GM18951 (cell line): ENCODE measurements at regions not wholly inside any gene's neighbourhood (a gene's known extent, or its start where the extent isn't known, plus 50 kb on each side); places are given as distances from the start of the nearest gene placed in this dataset.

Experiments used
- POLR2A ChIP-seq: IDR thresholded peaks from 4 replicates; pipeline ENCODE4 v1.6.1; 2011; ENCODE audit warnings: mild to moderate bottlenecking; ENCODE audit not compliant: insufficient read length, insufficient read depth; ENCODE audit errors: extremely low read depth
- in situ Hi-C: fragments of 300-500 bp; cut with MboI; formaldehyde crosslinking; loops from one replicate; pipeline ENCODE4 v1.12.0; 2022; ENCODE audit warnings: low sequenced_read_pairs, mixed read lengths, inconsistent platforms; ENCODE audit not compliant: unreplicated experiment

GRCh38 chr15:98384328-98385029 lies 263.9 kb upstream of the IGF1R start:
- TF ChIP-seq POLR2A = no peak
- in situ Hi-C loops = no loop called here

GRCh38 chr15:98385752-98386381 lies 262.5 kb upstream of the IGF1R start:
- no peak for TF ChIP-seq POLR2A
- in situ Hi-C loops = no loop called here

DNA sequence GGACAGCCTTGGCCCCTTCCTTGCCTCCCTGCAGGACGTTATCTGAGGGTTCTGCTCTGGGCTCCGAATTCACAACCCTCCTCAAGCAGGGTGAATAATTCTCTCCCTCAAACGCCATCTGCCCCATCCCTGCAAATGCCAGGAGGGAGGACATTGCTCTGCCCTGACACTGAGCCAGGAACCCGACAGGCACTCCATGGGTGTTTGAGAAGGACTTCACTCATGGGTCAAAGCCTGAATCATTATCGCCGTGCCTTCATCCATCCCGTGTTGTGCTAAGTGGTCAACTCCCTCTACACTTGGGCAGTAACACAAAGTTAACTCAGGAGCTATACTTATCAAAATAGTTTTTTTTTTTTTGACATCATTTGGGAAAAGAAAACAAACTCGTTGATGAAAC lies 261.8 kb upstream of the IGF1R start:
- in situ Hi-C loops = no loop called here
- no peak for TF ChIP-seq POLR2A

- no peak for TF ChIP-seq POLR2A
- in situ Hi-C loops = no loop called here
Observed at GRCh38 chr15:98387866-98388265, 260.5 kb upstream of the IGF1R start.

DNA sequence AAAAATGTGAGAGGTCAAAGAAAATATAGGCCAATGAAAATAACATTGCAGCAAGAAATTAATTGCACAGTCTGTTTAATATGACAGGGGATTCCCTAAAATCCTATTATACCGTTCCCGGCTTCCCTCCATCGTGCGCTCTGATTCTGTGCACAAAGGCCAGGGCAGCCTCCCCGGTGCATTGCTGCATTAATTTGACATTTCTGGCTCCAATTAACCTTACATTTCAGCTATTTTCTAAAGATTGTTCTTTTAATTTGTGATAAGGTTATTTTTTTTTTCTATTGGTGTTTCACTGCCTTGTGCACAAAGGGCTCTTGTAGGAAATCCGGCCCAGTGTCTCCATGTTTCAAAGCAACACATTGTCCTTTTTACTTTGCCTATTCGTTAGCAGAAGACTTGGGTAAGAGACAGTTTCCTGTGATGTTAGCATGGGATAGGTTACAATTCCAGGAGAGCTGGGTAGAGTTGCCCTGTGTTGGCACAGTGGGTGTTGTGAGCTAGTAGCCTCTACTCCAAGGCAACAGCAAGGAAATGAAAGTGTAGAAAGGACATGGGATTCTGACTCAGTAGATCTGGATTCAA lies 257.3 kb upstream of the IGF1R start:
- TF ChIP-seq POLR2A = no peak
- in situ Hi-C loops = no loop called here

DNA sequence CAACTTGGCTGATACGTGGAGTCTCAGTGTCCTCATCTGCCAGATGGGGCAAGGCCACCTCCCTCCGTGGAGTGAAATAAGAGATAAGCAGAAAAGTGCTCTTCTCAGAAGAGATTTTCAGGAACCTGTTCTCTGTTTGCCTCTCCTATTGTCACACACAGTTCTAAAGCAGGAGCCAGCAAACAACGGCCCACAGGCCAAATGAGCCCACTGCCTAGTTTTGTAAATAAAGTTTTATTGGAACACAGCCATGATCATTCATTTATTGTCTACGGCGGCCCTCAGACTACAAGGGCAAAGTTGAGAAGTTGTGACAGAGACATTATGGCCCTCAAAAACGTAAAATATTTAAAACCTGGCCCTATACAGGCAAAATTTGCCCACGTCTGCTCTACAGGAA lies 256.8 kb upstream of the IGF1R start:
- no peak for TF ChIP-seq POLR2A
- in situ Hi-C loops = no loop called here

- in situ Hi-C loops = no loop called here
- TF ChIP-seq POLR2A = no peak
Observed at GRCh38 chr15:98393471-98393870, 254.9 kb upstream of the IGF1R start.

- no peak for TF ChIP-seq POLR2A
- in situ Hi-C loops = no loop called here
Observed at GRCh38 chr15:98394546-98394945, 253.8 kb upstream of the IGF1R start.

DNA sequence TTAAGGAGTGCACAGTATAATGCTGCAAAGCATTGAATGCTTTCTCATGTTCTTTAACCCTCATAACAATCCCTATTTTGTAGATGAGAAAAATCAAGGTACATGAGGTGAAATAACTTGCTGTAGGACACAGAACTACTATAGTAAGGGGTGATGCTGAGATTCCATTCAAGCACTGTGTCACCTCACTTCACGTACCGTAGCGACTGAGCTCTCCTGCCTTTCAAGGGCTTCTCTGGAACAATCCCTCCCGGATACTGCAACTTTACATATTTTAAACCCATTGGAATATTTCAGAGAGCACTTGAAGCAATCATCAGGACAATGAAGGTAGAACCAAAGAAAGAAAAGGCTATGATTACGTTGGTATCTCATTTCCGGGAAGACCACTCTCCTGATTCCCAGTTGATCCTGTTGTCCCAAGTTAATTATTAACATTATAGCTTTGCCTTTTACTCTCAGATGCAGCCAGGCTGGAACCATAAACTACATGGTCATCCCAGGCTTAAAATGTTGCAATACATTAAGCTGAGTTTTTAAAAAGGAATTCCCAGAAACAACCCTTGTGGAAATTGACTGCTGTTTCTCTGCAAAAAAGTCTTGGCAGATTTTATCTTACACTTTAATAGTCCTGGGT lies 252.2 kb upstream of the IGF1R start:
- in situ Hi-C loops = no loop called here
- no peak for TF ChIP-seq POLR2A

DNA sequence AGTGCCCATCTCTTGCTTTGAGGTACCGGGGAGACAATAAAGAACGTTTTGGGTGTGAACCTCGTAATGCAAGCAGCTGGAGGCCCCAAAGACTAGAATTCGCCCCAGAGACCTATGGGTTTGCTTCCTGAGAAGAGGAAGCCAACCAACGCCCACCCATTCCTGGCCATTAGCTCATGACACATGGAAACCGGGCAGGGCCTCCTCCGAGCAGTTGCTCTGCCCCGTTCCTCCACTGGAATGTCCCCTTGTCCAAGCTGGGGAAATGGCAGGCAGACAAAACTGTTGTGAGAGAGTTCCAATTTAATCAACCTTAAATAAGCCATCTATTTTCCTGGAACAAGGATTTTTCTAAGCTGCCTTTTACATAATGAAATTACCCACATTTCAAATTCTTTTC lies 250.9 kb upstream of the IGF1R start:
- in situ Hi-C loops = no loop called here
- no peak for TF ChIP-seq POLR2A

GRCh38 chr15:98398056-98398455 lies 250.3 kb upstream of the IGF1R start:
- in situ Hi-C loops = no loop called here
- TF ChIP-seq POLR2A = no peak

- TF ChIP-seq POLR2A = no peak
- in situ Hi-C loops = no loop called here
Observed at GRCh38 chr15:98398886-98399285, 249.5 kb upstream of the IGF1R start.

GRCh38 chr15:98400120-98400519 lies 248.2 kb upstream of the IGF1R start:
- TF ChIP-seq POLR2A = no peak
- in situ Hi-C loops = no loop called here

- TF ChIP-seq POLR2A = no peak
- in situ Hi-C loops = no loop called here
Observed at GRCh38 chr15:98401029-98401428, 247.3 kb upstream of the IGF1R start.
